GM21529 (cell line): ENCODE measurements at regions not wholly inside any gene's neighbourhood (a gene's known extent, or its start where the extent isn't known, plus 50 kb on each side); places are given as distances from the start of the nearest gene placed in this dataset.

Experiments used
- ATAC-seq: cut with Tn5 transposase; IDR thresholded peaks from one replicate; pipeline ENCODE4 v1.9.1; 2021; ENCODE audit not compliant: unreplicated experiment

DNA sequence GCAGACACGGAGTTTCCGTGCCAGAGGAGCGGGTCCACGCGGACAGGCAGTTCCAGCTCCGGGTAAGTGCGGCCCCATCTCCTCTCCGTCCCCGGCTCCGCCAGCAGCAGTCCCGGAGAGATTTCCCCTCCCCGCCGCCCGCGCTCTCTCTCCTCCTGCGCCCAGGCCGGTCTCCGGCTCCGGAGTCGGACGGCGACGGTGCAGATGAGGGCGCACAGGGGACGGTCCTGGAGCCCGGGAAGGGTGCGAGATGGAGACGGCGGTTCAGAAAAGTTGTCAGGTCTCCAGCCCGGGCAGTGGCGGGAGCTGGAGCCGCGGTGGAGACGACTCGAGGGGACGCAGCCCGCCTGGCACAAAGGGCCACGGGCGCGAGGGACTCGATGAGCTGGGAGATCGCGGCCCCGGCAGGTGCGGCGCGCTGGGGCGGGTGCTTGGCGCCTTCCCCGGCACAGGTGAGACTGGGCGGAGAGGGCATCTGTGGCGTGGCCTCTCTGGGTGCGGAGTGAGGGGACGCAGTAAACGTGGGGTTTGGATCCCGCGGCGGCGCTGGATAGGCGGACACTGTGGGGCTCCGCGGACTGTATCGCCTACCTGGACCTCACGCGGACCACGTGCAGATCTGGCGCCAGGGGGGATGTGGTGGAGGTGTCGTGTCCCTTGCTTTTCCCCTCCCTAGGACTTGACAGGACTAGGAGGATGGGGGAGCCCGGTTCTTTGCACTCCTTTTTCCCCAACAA, 1540.3 kb upstream of the TMEM132C start:
- ATAC-seq = no peak

DNA sequence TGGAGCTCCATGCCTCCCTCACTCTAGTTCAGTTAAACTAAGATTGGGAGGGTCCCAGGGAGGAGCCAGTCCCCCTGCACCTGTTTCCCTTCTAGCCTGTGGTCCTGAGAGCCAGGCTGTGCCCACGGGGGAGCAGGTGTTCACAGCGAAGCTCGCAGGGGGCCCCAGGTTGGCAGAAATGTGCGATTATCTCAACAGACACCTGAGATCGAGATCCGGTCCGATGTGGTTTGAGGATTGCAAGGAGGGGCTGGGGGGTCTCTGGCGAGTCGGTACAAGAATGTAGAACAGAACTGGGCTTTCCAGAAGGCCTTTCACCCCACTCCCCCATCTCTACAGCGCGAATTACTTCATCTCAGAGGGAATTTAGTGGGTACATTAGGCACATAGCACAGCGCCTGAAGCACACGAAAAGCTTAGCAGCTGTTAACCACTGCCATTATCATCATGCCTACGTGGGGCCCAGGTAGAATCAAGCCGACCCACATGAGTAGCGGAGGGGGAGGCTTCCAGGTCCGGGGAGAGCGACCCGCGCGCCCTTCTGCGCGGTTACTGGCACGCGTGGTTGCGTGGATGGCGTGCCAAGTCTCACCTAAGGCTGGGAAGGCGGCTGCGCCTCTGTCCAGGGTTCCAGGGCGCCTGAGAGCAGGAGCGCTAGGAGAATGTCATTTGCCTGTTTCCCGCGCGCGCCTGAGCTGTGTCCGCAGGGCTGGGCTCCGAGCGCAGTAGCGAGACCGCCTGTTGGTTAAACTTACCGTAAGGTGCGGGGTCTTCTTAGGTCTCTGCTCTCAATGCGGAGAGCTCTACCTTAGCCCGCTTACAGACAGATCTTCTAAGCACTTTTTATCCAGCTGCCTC, 1539.5 kb upstream of the TMEM132C start:
- ATAC-seq = no peak

DNA sequence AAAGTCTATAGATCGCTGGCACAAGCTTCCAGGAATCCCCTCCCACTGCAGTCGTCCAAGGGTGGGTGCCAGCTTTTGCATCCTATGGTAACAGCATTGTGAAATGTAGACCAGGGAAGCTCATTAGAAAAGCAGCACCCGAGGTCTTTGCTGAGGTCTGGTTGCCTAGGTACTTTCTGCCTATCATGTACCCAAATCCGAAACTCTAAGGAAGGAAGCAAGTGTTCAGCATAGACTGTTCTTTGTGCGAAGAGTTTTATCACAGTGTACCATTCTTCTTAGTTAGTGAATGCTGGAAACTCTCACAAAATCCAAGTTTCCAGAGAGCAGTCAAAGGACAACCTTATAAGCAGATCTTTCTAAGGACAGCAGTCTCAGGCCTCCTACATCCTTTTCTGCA, 1532.7 kb upstream of the TMEM132C start:
- no peak for ATAC-seq

DNA sequence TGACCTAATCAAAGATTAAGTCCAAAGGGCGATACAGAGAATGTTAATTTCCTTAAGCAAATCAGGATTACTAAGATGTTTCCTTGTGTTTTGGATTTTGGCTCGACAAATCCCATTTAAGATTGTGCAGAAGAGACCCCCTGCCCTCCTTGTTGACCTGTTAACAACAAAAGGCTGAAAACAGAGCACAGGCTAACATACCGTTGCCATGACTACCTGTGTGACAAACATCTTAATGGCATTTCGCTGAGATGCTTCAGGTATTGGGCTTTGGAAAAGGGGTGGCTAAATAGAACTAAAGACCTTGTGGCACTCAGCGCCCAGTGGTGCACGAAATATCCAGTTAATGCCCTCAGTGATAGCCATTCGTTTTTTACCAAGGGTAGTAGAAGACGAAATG, 1532.3 kb upstream of the TMEM132C start:
- ATAC-seq = no peak

DNA sequence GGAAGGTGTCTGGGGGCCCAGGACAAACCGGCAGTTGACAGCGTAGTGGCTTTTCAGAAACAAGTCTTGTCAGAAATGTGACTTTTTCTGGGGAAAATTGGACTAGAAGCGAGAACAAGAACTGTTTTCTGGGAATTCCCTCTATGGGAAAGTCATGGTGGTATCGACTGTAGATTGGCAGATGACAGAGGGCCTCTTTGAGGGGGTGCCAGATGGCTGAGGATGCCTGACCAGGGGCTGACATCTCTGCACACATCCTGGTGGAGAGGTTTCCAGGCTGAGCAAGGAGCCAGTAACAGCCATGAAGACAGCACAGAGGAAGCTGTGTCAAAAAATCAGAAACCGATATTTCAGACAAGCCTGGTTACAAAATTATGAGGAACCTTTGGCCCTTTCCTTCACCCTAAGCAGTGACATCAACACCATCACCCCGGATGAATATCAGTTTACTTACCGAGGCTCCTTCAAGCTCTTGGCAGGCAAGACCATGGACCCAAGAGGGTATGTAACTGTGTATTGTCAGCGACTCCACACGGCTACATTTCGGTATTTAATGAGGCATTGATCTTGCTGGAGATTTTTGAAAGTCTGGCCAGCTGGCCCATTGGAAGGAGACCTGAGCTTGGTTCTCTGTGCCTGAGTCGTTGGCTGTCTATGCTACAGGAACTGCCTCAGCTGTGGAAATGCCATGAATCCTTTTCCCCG, 1525.3 kb upstream of the TMEM132C start:
- no peak for ATAC-seq

DNA sequence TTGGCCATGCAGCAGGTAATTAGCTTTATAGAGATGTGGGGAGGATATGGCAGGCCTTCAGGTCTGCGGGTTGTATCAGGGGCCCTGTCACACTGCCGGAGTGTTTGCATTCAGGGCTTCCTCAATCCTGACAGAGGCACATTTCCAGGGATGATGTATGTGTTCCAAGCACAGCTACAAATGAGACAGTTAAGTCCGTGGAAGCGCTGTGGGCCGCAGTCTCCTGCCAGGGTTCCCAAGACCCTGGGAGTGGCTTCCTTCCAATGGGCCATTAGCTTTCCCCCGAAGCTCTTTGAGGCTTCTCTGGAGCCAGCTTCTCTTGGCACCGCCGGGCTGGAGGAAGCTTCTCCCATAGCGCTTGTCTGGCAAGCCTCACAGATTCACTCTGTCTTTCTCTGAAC, 1524.7 kb upstream of the TMEM132C start:
- no peak for ATAC-seq

DNA sequence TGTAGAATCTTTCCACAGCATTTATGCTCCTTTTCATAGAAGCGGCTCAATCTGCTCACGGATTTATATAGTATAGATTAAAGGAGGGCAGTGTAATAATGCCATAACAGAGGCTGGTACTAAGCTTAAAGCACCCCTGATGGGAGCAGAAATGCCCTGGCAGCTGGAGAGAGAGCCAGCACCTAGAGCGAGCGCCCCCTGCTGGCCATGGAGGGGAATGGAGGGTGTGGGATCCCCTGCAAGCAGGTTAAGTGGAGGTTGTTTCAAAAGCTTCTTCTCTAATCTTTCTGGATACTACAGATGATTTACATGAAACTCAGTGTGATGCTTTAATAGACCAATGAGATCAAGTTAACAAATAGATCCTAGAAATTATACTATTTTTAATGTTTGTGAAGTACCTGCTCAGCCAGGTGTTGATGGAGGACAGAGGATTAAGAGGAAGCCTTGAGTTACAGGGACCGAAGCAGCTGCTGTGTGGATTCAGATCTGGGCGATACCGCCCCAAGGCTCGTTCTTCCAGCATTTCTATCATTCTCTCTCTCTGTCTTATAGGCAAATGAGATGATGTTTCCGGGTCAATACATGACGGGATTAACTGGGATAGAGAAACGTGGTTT, 1519.3 kb upstream of the TMEM132C start:
- ATAC-seq = peak; percentile 80

DNA sequence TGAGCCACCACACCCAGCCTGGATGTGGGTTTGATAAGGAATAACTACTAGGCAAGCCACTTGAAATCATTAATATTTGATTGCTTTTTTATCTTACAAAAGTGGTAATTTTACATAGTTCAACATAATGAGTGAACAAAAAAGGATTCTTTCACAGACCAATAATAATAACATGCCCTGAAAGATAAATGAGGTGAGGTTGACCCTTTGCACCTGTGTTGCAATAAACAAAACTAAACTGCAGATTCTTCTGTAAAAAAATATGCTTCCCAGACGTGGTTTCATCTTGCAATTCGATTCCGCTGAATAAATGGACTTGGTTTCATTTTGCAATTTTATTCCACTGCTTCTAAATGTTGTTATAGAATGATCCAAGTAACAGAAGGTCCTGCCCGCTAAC, 1514.9 kb upstream of the TMEM132C start:
- ATAC-seq = no peak

DNA sequence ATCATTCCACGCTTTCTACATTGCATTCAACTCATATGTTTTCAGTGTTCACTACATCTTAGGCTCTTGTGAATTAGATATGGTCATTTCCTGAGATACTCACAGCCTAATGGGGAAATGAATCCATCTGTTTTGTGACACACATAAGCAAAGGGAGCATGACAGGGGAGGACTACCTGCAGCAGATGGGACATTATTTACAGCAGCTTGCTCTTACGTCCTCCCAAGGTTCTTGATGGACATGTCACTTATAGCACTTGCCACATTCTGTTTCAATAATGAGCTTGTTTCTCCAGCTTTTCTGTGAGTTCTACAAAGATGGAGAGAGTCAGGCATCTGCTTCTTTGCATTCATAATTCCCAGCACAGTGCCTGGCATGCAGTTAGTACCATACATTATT, 1509.6 kb upstream of the TMEM132C start:
- no peak for ATAC-seq

DNA sequence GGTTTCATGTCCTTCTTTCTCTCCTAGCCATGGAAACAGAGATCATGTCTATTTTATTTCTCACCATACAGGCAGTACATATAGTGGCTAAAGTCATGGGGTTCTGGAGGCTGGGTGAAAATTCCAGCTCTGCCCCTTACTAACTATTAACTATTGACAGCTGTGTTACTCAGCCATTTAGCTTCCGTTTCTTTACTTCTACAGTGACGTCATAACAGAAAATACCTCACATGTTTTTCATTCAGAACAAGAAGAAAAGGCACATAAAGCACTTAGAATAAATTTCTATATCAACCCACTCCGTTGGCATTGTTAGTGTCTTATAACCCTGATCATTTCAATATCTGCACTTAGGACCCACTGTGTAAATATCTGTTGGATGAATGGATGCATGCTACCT, 1506.9 kb upstream of the TMEM132C start:
- no peak for ATAC-seq

DNA sequence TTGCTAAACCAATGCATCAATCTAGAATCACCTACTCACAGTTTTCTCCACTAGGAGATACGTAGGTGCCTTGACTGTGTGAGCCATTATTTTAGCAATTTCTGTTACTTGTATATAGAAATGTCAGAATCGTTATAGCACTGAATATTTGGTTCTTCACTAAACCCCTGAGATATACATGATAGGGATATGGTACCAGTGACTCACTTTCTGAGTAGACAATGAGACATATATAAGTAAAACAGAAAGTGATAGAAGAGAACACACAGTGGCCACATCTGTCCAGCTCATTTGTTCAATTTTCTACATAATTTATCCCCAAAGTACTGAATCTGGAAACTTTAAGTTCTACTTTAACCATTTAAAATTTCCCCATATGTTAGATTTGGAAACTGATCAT, 1505.5 kb upstream of the TMEM132C start:
- peak; percentile 65 for ATAC-seq

DNA sequence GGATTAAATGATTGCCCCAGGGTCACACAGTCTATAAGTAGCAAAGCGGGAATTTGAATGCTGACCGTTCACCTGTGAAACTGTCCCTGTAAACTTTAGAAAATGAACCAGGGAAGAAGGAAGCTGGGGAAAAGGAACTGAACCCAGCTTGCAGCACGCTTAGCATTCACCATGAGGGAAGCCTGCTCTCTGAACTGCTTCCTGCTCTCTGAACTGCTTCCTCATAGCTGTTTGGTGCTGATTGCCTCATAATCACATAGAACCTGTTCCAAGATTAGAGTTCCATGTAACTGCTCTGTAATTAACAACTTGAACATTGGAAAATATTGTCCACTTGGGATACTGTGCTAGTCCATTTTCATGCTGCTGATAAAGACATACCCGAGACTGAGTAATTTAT, 1504.8 kb upstream of the TMEM132C start:
- ATAC-seq = no peak

DNA sequence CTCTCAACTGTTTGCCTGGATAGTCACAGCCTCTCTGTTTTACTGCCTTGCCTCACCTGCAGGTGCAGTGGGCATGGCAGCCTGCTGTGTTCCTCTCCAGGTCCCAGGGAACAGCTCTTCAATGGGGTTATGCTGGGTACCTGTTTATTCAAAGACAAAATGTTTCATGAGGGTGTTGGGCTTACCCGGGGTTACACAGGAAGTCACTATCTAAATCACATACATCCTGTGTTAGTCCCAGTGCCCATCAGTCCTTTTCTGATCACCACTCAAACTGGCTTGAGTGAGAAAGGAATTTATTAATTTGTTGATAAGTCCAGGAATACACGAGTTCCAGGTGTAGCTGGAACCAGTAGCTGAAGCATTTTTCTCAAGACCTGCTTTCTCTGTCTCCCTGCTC, 1503.6 kb upstream of the TMEM132C start:
- no peak for ATAC-seq

DNA sequence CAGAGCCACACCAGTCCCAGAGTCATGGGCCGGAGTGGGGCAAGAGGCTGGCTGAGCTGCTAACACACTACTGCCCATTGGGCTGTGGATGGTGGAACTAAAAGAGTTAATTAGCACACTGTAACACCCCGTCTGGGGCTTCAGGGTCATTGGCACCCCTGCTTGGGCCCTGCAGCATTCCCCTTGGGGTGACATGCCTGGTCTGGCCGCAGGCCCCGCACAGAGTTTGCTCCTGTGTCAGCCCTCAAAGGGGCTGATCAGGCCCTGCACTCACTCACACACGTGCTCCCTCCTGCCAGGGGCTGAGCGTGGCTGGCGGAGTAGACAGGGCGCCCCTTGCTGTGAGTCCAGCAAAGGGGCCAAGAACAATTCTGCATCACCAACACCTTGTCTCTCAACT, 1499.6 kb upstream of the TMEM132C start:
- no peak for ATAC-seq

DNA sequence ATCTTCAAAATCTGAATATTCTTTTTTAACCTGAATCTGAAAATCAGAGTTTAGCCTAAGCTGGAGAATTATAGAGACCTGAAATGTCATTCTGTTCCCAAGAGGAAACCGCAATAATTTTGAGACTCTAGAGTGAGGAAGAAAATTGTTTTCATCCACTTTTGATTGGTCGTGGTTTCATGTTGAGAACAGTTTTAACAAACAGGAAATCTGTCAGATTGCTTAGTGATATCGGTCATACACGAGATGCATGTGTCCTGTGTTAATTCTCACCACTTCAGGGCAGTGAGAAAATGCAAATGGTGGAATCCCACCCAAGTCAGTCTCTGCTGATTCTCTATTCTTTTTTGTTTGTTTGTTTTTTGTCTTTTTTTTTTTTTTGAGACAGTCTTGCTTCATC, 1498.5 kb upstream of the TMEM132C start:
- ATAC-seq = peak; percentile 24

DNA sequence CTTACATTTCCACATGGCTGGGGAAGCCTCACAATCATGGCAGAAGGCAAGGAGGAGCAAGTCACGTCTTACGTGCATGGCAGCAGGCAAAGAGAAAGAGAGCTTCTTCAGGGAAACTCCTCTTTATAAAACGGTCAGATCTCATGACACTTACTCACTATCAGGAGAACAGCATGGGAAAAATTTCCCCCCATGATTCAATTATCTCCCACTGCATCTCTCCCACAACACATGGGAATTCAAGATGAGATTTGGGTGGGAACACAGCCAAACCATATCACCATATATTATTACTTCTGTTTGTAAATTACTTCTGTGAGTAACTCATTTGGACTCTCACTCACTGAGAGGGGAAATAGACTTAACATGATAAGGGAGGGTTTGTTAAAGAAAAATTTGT, 1496.8 kb upstream of the TMEM132C start:
- ATAC-seq = no peak

DNA sequence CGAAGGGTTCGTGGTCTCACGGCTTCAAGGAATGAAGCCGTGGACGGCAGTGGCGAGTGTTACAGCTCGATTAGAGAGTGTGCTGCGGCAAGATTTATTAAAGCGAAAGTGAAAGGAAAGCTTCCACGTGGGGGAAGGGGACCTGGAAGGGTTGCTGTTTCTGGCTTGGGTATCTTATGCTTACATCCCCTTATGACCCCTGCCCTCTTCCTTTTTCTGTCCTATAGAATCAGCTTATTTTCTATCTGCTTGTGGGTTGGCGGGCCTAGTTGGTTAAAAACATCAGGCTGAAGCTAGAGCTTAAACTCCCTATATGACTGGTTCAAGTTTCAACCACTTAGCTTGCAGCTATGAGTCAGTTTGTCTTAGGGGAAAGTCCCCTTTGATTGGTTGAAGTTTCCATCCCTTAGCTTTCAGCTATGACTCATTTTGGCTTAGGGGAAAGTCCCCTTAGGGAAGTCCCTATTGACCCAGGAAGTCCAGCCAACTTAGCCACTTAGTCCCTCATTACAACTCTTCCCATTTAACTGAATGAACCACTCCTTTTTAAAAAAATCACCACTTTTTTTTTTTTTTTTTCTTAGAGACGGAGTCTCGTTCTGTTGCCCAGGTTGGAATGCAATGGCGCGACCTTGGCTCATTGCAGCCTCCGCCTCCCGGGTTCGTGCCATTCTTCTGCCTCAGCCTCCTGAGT, 1494.7 kb upstream of the TMEM132C start:
- ATAC-seq = peak; percentile 73

DNA sequence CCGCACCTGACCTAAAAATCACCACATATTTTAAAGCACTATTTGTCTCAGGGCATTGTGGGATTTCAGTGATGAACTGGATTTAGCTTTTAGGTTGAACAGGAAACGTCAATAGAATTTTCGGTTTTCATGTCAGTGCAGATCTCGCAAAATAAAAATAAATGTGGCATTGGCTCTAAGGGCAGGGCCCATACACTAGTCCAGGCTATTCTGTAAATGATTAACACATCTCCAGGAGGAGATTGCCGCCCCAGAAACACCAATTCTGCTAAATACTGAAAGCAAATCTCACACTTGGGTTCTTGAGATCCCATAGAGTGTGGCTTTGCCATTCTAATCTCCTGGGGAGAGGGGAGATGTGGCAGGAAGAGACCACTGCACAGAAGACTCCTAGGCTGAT, 1494.0 kb upstream of the TMEM132C start:
- peak; percentile 26 for ATAC-seq

DNA sequence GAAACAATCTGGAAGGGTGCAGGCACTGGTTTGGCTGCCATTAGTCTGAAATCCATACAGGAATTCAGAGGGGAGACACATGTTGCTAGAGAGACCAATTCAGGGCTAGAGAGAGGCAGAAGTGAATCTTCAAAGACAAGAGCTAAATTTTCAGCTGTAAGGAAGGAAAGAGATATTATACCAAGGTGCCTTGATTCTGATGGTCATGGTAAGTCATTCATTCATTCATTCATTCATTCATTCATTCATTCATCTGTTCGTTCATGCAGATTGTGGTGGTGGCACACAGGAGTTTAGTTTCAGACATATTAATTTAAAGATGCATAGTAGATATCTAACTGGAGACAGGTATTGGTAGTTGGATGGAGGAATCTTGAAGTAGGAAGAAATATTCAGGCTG, 1493.5 kb upstream of the TMEM132C start:
- ATAC-seq = no peak

DNA sequence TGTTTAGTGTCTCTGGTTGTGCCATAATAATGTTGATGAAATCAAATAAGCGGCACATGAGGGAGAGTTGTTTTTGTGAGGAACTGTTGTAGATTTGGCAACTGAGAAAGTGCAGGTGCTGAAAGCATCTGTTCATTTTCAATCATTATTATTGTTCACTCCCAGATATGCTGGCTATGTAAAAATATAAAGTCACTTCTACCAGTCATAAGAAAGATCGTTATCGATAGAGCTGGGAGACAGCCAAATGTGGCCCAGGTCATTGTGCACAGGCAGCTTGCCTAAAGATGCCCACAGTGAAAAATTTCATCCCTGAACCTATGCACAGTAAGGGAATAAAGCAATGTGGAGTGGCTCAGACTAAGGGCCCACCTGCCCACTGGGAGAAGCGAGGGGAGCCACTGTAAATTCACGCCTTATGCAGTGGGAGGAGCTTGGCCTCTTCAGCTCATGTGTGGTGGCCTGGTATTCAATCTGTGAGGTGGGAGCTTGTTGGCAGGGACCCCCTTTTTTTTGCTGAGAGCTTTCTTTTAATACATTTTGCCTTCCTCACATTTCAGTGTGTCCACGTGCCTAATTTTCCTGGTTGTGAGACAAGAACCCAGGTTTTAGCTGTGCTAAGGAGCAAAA, 1490.8 kb upstream of the TMEM132C start:
- ATAC-seq = no peak
